Nephron (organoid): ENCODE measurements at regions not wholly inside any gene's neighbourhood (a gene's known extent, or its start where the extent isn't known, plus 50 kb on each side); places are given as distances from the start of the nearest gene placed in this dataset.

ENCODE experiments used
- H3K27ac Mint-ChIP-seq, 3 experiments: 2 replicates each; pipeline ENCODE4 v1.8.0; 2020; ENCODE audit warnings: mixed read lengths in 3 of 3, mild to moderate bottlenecking in 2 of 3, moderate library complexity in 1 of 3
- H3K27me3 Mint-ChIP-seq: 2 replicates; pipeline ENCODE4 v1.8.0; 2021; ENCODE audit warnings: low read depth, mild to moderate bottlenecking, moderate library complexity, mixed read lengths
- H3K36me3 Mint-ChIP-seq: 2 replicates; pipeline ENCODE4 v1.8.0; 2020; ENCODE audit warnings: low read depth, mixed read lengths
- H3K4me1 Mint-ChIP-seq: 2 replicates; pipeline ENCODE4 v1.8.0; 2020; ENCODE audit warnings: mixed read lengths
- H3K4me3 Mint-ChIP-seq, 3 experiments: 2 replicates each; pipeline ENCODE4 v1.8.0; 2020; ENCODE audit warnings: mild to moderate bottlenecking in 3 of 3, mixed read lengths in 3 of 3, moderate library complexity in 2 of 3
- H3K9me3 Mint-ChIP-seq: 2 replicates; pipeline ENCODE4 v1.8.0; 2020; ENCODE audit warnings: mixed read lengths
- TF ChIP-seq, protein P1 (sequence below), 3 experiments: fragments of 200-600 bp; sonication (generic); IDR thresholded peaks; one replicate each; pipeline ENCODE4 v1.5.0; 2021; ENCODE audit warnings: antibody characterized with exemption in 3 of 3; ENCODE audit not compliant: unreplicated experiment in 3 of 3

DNA sequence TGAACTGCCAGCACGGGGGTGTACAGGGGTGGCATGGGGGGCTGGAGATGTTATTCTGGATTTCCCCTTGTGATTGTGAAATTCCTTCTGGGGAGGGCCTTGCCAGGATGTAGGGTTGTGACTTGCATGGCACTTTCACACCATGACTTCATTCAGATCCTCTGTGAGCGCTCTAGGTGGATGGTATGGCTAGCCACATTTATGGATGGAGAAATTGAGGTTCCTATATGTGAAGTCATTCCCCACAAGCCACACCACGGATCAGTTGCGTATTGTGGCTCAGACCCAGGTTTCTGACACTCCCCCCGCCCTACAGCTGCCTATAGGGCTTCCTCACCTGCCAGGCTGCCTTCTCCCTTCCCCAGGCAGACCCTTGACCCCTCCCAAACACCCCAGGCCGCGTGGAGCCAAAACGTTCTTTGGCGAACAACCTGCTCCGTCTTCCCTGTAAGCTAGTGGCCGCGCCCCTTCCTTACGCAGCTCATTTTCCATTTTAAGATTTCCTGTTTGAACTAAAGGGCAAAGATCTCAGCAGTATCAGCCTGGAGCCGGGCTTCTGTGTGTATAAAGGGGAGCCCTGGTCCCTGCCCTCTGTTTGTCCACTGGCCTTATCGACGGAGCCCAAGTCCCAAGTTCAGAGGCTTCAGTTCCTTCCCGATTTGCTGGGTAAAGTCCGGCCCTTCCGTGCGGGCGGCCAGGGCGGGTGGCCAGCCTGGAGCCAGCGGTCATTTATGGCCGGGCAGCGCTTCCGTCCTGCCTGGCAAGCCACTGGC is 97.8 kb upstream of the KLF4 start:
- no peaks in the 10 kb centered on the region for H3K9me3 Mint-ChIP-seq
- H3K4me1 Mint-ChIP-seq, result no peaks in the 10 kb centered on the region
- TF ChIP-seq, protein P1, sequence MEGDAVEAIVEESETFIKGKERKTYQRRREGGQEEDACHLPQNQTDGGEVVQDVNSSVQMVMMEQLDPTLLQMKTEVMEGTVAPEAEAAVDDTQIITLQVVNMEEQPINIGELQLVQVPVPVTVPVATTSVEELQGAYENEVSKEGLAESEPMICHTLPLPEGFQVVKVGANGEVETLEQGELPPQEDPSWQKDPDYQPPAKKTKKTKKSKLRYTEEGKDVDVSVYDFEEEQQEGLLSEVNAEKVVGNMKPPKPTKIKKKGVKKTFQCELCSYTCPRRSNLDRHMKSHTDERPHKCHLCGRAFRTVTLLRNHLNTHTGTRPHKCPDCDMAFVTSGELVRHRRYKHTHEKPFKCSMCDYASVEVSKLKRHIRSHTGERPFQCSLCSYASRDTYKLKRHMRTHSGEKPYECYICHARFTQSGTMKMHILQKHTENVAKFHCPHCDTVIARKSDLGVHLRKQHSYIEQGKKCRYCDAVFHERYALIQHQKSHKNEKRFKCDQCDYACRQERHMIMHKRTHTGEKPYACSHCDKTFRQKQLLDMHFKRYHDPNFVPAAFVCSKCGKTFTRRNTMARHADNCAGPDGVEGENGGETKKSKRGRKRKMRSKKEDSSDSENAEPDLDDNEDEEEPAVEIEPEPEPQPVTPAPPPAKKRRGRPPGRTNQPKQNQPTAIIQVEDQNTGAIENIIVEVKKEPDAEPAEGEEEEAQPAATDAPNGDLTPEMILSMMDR (IDR thresholded peaks at IDR 0.05; ENCODE audit: unreplicated experiment in 3 of 3), result no peak
- peaks cover 35% of the 10 kb centered on the region for H3K27me3 Mint-ChIP-seq
- no peak overlapping the region for H3K27ac Mint-ChIP-seq
- no peak overlapping the region for H3K4me3 Mint-ChIP-seq
- H3K36me3 Mint-ChIP-seq, result no peaks in the 10 kb centered on the region

DNA sequence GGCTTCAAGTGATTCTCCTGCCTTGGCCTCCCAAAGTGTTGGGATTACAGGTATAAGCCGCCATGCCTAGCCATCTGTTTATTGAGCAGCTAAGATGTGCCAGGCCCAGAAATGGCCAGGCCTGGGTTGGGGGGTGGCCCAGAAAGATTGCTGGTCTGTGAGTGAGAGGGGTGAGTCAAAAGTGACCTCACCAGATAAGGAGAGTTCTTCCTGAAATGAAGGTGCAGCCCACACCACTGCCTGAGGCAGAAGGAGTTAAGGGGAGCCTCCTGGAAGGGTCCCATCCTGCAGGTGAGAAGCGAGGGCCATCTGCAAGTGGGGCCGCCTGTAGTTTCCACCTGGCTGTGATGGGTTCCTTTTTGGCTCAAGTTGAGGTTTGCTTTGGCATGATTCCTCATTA is 96.9 kb upstream of the KLF4 start:
- H3K4me3 Mint-ChIP-seq, result no peak overlapping the region
- H3K9me3 Mint-ChIP-seq, result no peaks in the 10 kb centered on the region
- H3K27ac Mint-ChIP-seq, result no peak overlapping the region
- TF ChIP-seq, protein P1 (IDR thresholded peaks at IDR 0.05; ENCODE audit: unreplicated experiment in 3 of 3), result no peak
- no peaks in the 10 kb centered on the region for H3K4me1 Mint-ChIP-seq
- no peaks in the 10 kb centered on the region for H3K36me3 Mint-ChIP-seq
- H3K27me3 Mint-ChIP-seq, result peaks cover 35% of the 10 kb centered on the region

DNA sequence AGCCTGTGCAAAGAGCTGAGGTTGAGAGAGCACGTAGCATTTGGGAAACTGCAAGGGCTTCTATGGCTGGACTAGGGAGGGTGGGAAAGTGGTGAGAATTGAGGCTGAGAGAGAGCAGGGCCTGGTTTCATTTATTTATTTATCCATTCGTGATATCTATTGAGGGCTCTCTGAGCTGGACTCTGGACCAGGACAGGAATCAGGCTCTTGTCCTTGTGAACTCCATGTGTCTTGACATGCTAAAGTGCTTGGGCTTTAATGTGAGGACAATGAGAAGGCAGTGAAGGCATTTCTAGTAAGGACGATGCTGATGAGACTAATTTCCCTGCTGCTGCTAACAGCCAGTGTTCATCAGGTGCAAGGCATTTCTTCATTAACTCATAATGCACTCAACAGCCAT is 95.9 kb upstream of the KLF4 start:
- H3K27ac Mint-ChIP-seq, result no peak overlapping the region
- no peaks in the 10 kb centered on the region for H3K9me3 Mint-ChIP-seq
- no peaks in the 10 kb centered on the region for H3K36me3 Mint-ChIP-seq
- TF ChIP-seq, protein P1 (IDR thresholded peaks at IDR 0.05; ENCODE audit: unreplicated experiment in 3 of 3), result no peak
- H3K4me3 Mint-ChIP-seq, result no peak overlapping the region
- peaks cover 41% of the 10 kb centered on the region for H3K27me3 Mint-ChIP-seq
- H3K4me1 Mint-ChIP-seq, result no peaks in the 10 kb centered on the region

DNA sequence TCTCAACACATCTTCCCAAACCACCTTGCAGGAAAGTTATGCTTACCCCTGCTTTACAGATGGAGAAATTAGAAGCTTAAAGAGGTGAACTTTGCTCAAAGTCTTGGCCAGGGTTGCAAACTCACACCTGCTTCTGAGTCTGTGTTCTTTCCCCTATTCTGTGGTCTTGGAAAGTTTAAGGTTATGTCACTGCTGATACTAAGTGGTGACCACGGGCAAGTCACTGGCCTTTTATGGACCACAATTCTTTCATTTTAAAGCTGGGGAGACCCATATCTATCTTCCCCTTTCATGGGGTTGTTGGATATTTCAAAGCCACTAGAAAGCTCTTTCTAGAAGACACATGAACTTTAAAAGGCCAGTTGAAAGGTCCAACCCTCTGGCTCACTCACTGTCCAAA is 95.4 kb upstream of the KLF4 start:
- no peak overlapping the region for H3K4me3 Mint-ChIP-seq
- TF ChIP-seq, protein P1 (IDR thresholded peaks at IDR 0.05; ENCODE audit: unreplicated experiment in 3 of 3), result no peak
- H3K27me3 Mint-ChIP-seq, result peaks cover 41% of the 10 kb centered on the region
- no peak overlapping the region for H3K27ac Mint-ChIP-seq
- H3K4me1 Mint-ChIP-seq, result no peaks in the 10 kb centered on the region
- H3K36me3 Mint-ChIP-seq, result no peaks in the 10 kb centered on the region
- no peaks in the 10 kb centered on the region for H3K9me3 Mint-ChIP-seq

DNA sequence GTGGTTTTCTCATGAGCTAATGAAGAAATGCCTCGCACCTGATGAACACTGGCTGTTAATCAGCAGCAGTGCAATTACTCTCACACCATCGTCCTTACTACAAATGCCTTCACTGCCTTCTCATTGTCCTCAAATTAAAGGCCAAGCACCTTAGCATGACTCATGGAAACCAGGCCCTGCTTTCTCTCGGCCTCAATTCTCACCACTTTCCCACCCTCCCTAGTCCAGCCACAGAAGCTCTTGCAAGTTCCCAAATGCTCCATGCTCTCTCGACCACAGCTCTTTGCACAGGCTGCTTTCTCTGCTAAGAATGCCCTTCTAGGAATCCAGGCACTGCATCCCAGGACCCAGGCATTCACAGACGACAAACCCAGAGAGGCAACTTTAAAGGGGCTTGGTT is 94.6 kb upstream of the KLF4 start:
- H3K36me3 Mint-ChIP-seq, result no peaks in the 10 kb centered on the region
- H3K4me1 Mint-ChIP-seq, result no peaks in the 10 kb centered on the region
- no peaks in the 10 kb centered on the region for H3K9me3 Mint-ChIP-seq
- no peak overlapping the region for H3K27ac Mint-ChIP-seq
- peaks cover 36% of the 10 kb centered on the region for H3K27me3 Mint-ChIP-seq
- TF ChIP-seq, protein P1 (IDR thresholded peaks at IDR 0.05; ENCODE audit: unreplicated experiment in 3 of 3), result no peak
- no peak overlapping the region for H3K4me3 Mint-ChIP-seq

DNA sequence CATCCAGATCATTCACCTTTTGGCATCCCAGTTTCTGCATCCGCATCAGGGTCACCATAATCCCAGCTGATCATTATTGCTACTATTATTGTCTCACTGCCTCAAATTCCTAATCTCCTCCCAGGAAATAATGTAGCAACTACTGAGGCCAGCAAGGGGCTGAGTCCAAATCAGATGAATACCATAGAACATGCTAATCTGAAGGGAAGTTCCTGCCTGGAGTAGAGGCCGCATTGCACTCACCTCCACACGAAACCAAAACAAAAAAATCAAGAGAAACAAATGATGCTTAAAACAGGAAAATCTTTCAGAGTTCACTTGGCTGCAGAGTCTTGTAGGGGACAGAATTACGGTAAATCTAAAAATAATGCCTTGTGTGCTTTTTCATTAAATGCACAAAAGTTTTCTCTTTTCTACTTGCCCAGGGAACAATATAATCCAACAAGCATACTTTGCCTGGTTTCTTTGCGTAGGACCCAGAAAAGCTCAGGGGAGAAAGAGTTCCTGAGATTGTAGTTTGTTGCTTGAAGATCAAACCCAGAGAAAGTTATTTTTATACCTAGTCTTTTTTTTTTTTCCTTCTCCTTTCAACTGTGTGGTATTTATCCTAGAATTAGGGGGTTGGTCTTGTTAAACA is 87.7 kb upstream of the KLF4 start:
- Mint-ChIP-seq H3K27ac (no peak overlapping the region), H3K36me3 (no peaks in the 10 kb centered on the region), H3K27me3 (peaks cover 8% of the 10 kb centered on the region), H3K4me3 (no peak overlapping the region), H3K9me3 (no peaks in the 10 kb centered on the region), H3K4me1 (peaks cover under 1% of the 10 kb centered on the region)
- TF ChIP-seq, protein P1 (IDR thresholded peaks at IDR 0.05; ENCODE audit: unreplicated experiment in 3 of 3), result no peak
